NB4 (cell line): ENCODE measurements at regions not wholly inside any gene's neighbourhood (a gene's known extent, or its start where the extent isn't known, plus 50 kb on each side); places are given as distances from the start of the nearest gene placed in this dataset.

ENCODE experiments used
- MYC ChIP-seq: IDR thresholded peaks from 2 replicates; pipeline ENCODE4 v1.6.1; 2011; ENCODE audit warnings: low read depth, low read length
- POLR2A ChIP-seq: IDR thresholded peaks from 2 replicates; pipeline ENCODE4 v1.6.1; 2011; ENCODE audit warnings: mild to moderate bottlenecking; ENCODE audit not compliant: insufficient read length; ENCODE audit errors: extremely low read depth
- TF ChIP-seq, protein P1 (sequence below): IDR thresholded peaks from one replicate; pipeline ENCODE4 v1.5.1; 2012; ENCODE audit warnings: low read depth, low read length

DNA sequence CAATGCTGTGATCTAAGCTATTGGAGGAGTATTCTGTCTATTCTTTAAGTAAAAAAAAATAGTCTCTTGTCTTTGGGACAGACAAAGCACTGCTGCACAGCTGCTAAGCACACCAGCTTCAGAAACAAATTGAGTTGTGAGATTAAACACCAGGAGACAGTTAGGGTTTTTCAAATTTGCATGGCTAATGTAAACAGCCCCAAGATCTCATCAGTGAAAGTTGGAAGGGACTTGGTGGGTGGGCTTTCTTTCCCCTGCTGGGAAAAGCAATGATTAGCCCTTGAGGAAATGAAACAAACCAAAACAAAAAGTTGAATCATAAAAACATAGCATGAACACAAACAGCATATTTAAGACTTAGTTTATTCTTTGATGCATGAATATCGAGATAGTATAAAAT, 143.6 kb upstream of the SLITRK1 start:
- TF ChIP-seq, protein P1, sequence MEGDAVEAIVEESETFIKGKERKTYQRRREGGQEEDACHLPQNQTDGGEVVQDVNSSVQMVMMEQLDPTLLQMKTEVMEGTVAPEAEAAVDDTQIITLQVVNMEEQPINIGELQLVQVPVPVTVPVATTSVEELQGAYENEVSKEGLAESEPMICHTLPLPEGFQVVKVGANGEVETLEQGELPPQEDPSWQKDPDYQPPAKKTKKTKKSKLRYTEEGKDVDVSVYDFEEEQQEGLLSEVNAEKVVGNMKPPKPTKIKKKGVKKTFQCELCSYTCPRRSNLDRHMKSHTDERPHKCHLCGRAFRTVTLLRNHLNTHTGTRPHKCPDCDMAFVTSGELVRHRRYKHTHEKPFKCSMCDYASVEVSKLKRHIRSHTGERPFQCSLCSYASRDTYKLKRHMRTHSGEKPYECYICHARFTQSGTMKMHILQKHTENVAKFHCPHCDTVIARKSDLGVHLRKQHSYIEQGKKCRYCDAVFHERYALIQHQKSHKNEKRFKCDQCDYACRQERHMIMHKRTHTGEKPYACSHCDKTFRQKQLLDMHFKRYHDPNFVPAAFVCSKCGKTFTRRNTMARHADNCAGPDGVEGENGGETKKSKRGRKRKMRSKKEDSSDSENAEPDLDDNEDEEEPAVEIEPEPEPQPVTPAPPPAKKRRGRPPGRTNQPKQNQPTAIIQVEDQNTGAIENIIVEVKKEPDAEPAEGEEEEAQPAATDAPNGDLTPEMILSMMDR = no peak
- TF ChIP-seq POLR2A (no peak), MYC (no peak)
